Left ventricle myocardium inferior (tissue), 1 donor: ENCODE measurements at regions not wholly inside any gene's neighbourhood (a gene's known extent, or its start where the extent isn't known, plus 50 kb on each side); places are given as distances from the start of the nearest gene placed in this dataset.
A peak's percentile ranks its signal among the peaks of the same experiment; 100 is the strongest.

ENCODE experiments used
- DNase-seq: peaks from one replicate; pipeline ENCODE4 v3.0.0-alpha.2; 2020
- H3K27ac ChIP-seq: fragments of 200-600 bp; replicated peaks from 2 replicates; pipeline ENCODE4 v1.8.0; 2021
- H3K27me3 ChIP-seq: fragments of 200-600 bp; 2 replicates; pipeline ENCODE4 v1.8.0; 2021; ENCODE audit warnings: low read depth
- H3K36me3 ChIP-seq: fragments of 200-600 bp; 2 replicates; pipeline ENCODE4 v1.8.0; 2021
- H3K4me1 ChIP-seq: fragments of 200-600 bp; 2 replicates; pipeline ENCODE4 v1.8.0; 2021
- H3K4me3 ChIP-seq: fragments of 200-600 bp; 2 replicates; pipeline ENCODE4 v1.8.0; 2021; ENCODE audit warnings: mild to moderate bottlenecking, moderate library complexity
- H3K9me3 ChIP-seq: fragments of 200-600 bp; replicated peaks from 2 replicates; pipeline ENCODE4 v1.8.0; 2021
- CTCF ChIP-seq: fragments of 200-600 bp; IDR thresholded peaks from 2 replicates; pipeline ENCODE4 v1.8.0; 2021; ENCODE audit warnings: antibody characterized with exemption, mild to moderate bottlenecking, borderline replicate concordance
- intact Hi-C: fragments of 100-400 bp; cut with micrococcal nuclease; formaldehyde crosslinking; loops from one replicate; pipeline ENCODE4 v1.11.0; 2022
- donor health status: DM: no; HTN: yes; CAD: no; lungs with severe emphysema.

- no peak overlapping the region for H3K27ac ChIP-seq
- H3K9me3 ChIP-seq, result peaks cover 21% of the 10 kb centered on the region
- no peaks in the 10 kb centered on the region for H3K36me3 ChIP-seq
- H3K27me3 ChIP-seq, result no peaks in the 10 kb centered on the region
- no peak for DNase-seq
- H3K4me3 ChIP-seq, result no peak overlapping the region
- TF ChIP-seq CTCF, result no peak
- H3K4me1 ChIP-seq, result no peaks in the 10 kb centered on the region
- intact Hi-C loops, result no loop called here
Observed at GRCh38 chr15:25236143-25236860, 202.5 kb downstream of the UBE3A start.

GRCh38 chr15:25236861-25237155 is 202.0 kb downstream of the UBE3A start:
- Histone ChIP-seq H3K27ac (no peak overlapping the region), H3K9me3 (peaks cover 21% of the 10 kb centered on the region), H3K4me1 (no peaks in the 10 kb centered on the region), H3K27me3 (no peaks in the 10 kb centered on the region), H3K36me3 (no peaks in the 10 kb centered on the region), H3K4me3 (no peak overlapping the region)
- TF ChIP-seq CTCF, result no peak
- DNase-seq, result no peak
- intact Hi-C loops, result no loop called here

DNA sequence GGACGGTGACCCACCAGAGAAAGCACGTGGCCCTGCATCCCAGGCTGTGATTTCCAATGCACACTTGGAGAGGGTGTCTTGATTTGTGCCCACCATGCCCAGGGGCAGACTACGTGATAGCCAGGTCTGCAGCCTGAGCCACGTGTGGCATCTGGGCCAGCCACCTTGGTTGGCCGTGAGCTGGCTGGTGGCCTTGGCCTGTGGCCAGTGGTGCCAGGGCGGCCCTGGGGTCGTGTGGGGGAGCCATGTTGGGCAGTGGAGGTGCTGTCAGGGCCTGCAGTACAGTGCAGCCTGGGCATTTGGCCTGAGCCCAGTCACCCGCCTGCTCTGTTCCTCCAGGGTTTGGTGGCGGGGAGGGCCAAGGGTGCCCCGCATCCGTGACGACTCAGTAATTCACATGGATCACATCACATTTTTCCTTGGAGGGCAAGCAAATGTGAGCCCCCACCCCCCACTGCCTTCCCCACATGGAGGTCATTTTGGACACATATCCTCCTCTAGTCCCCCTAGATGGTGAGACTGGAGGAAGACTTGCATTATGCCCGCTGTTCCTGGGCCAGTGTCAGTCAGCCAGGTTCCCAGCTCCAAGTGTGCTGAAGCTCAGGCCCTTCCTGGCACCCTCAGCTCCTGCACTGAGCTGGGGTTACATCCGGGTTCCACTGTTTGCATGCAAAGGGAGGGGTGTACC is 201.4 kb downstream of the UBE3A start:
- Histone ChIP-seq H3K27me3 (no peaks in the 10 kb centered on the region), H3K4me3 (no peak overlapping the region), H3K36me3 (no peaks in the 10 kb centered on the region), H3K27ac (no peak overlapping the region), H3K4me1 (no peaks in the 10 kb centered on the region), H3K9me3 (peaks cover 21% of the 10 kb centered on the region)
- intact Hi-C loops, result no loop called here
- no peak for DNase-seq
- TF ChIP-seq CTCF, result no peak

DNA sequence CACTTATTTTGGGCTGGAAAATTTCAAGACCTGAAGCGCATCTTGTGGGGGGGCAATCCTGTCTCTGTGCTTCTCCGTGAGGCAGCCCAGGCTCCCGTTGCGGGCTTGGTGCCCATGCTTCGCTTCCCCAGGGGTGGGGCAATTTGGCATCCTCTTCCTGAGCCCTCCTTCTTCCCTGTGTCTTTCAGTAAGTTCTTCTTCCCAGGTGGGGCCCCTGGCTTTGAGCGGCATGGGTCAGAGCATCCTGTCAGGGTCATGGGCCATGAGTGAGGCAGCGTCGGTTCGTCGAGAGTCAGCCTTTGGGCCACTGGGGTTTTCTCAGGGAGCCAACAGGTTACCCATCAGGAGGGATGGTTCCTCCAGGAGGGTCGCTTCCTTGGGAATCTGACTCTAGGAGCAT is 200.7 kb downstream of the UBE3A start:
- H3K27ac ChIP-seq, result no peak overlapping the region

GRCh38 chr15:25238716-25239470 is 199.9 kb downstream of the UBE3A start:
- no peaks in the 10 kb centered on the region for H3K36me3 ChIP-seq
- H3K4me1 ChIP-seq, result no peaks in the 10 kb centered on the region
- no peak overlapping the region for H3K27ac ChIP-seq
- no peak overlapping the region for H3K4me3 ChIP-seq
- peak; percentile 5 for DNase-seq
- no peak for TF ChIP-seq CTCF
- peaks cover 21% of the 10 kb centered on the region for H3K9me3 ChIP-seq
- H3K27me3 ChIP-seq, result no peaks in the 10 kb centered on the region
- intact Hi-C loops, result no loop called here

More for the DNA sequence above, 200.7 kb downstream of the UBE3A start:
- Histone ChIP-seq H3K4me1 (no peaks in the 10 kb centered on the region), H3K4me3 (no peak overlapping the region), H3K9me3 (peaks cover 21% of the 10 kb centered on the region), H3K27me3 (no peaks in the 10 kb centered on the region), H3K36me3 (no peaks in the 10 kb centered on the region)
- no peak for TF ChIP-seq CTCF
- DNase-seq, result peak; percentile 9
- intact Hi-C loops, result no loop called here
